Fibroblast of gingiva (primary cell): ENCODE measurements at regions not wholly inside any gene's neighbourhood (a gene's known extent, or its start where the extent isn't known, plus 50 kb on each side); places are given as distances from the start of the nearest gene placed in this dataset.

ENCODE experiments used
- DNase-seq: peaks from one replicate; pipeline ENCODE4 v3.0.0-alpha.2; 2011; ENCODE audit warnings: low read depth

DNA sequence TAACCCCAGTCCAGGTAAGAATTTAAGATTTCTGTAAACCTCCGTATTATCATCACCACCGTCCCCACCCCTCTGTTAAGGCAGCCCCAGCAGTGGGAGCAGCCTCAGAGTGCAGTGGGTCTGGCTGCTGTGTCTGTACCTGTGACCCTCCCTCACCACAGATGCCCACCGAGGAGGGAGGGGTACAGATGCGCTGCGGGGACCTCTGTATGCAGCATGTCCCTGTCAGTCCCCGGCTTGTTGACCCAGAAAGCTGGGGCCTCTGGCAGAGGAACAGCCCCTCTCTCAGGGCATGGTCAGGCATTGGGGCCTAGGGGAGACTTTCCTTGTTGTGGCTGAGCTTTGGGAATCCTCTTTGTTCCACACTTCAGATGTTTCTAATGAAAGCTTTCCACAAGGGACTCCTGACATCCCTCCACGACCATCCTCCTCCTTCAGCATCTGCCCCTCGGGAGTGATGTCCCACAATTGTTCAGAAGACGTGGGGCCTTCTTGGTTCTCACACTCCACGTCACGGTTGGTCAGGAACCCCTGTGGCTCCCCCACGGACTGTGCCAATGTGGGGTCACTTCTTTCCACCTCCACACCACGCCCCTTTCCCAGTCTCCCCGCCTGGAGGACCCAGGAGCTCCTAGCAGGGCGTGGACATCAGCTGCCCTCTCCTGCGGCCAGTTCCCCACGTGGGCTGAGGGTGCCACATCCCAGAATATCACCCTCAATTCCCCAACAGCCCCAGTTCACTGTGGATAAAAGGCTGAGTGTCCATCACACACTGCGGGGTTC is 384.2 kb upstream of the MYT1L start:
- no peak for DNase-seq

DNA sequence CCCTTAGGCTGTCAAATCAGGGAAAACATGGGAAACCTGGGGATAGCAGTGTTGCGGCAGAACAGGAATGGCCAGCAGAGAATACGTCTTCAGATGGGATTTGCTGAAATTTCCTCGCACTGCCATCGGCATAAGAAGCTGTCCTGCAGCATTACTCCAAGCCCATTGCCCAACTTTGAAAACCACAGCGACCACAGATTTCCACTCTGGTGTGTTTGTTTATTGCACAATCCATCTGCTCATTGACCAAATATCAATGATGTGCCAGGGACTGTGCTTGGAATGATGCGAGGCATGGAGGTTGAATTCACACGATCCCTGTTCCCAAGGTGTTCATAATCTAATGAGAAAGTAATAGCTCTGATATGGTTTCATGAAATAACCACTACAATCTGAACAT is 383.3 kb upstream of the MYT1L start:
- DNase-seq: no peak

DNA sequence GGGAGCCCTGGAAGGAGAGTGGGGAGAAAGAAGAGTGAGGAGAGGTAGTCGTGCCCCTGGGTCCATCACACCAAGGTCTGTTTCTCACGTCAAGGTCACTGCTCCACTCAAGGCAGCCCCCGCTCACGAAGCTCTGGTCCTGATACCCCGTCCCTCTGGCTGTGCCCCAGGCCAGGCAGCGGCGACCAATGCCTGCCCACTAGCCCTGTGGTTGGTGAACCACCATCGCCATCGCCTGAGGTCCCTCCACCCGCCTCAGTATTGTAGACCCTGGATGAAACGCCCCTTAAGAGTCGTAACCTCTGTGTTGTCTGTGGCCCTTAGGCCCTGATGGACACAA is 378.3 kb upstream of the MYT1L start:
- no peak for DNase-seq

DNA sequence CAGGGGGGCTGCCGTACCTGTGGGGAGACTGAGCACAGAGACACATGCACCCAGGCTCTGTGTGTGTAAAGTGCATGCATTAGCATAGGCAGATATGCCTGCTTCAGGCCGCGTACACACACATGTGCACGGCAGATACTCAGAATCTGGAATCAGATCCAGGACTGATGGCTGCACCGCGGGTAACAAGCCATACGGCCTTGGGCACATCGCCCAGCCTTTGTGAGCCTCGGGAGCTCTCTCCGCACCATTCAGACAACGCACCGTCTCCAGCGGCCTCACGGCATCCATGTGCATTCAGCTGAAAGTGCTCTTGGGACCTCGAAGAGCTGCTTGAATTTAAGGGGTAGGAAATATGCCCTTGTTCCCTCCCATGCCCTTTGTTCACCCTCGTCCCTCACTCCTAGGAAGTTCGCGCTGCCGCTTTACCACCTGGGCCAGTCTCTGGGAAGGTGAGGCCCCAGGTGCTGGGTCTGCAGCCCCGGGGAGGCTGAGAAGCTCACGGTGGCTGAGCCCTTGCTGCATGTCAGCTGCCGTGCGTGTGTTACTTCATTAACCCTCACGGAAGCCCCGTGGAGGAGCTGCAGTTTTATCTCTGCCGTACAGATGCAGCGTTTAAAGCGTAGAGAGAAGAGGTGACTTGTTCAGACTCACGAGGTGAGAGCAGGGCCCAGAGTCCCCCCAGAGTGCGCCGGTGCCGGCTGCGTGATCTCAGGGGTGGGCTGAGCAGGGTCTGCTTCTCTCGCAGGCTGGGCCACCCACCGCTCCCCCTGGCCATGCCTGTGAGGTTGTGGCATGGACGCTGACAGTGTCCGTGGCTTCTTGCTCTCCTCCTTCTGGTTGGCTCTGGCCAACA is 377.7 kb upstream of the MYT1L start:
- no peak for DNase-seq

DNA sequence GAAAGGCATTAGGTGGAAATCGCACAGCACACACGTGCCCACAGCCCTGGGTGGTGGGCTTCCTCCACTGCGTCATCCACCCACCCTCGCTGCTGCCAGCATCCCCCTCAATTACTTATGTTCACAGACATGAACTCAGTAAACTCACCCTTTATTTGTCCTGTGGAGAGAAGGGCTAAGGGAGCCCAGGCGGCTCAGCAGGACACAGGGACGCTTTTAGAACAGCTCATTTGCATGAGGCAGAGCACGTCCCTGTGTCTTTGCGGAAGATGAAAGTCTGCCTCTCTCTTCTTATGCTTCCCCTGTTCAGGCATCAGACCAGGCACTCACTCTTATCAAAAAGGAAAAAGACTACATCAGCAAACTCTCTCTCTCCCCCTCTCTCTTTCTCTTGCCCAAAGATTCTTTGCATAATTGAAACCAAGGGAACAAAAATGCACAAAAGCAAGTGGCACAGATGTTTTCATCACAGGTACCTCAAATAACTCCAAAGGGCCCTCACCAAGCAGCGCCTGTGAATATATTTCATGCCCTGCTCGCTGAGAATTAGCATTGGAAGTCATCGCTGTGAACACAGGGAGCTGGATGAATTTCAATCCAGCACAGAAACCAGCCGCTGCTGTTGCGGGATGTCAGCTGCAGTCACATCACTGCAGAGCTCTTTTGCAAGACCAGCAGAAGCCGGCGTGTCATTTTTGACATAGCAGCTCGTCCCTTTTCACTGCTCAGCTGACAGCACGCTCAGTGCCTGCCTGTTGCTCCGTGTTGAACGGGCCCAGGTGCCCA is 376.3 kb upstream of the MYT1L start:
- DNase-seq: no peak

DNA sequence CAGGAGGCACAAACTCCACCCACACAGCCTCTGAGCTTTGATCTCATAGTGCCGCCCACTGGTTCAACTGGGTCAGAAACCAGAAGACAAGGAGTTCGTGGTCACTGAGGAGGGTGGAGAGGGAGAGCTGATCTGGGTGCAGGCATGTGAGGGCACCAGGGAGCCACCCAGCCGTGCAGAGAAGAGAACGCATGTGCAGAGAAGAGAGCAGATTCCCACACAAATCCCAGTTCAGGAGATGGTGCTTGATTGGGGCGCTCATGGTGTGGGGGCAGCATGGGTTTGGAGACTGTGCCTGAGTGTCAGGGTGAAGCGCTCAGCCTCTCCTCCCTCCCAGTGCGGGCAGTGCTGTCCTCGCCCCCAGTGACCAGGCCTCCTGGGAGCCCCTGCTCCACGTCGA is 375.2 kb upstream of the MYT1L start:
- no peak for DNase-seq

DNA sequence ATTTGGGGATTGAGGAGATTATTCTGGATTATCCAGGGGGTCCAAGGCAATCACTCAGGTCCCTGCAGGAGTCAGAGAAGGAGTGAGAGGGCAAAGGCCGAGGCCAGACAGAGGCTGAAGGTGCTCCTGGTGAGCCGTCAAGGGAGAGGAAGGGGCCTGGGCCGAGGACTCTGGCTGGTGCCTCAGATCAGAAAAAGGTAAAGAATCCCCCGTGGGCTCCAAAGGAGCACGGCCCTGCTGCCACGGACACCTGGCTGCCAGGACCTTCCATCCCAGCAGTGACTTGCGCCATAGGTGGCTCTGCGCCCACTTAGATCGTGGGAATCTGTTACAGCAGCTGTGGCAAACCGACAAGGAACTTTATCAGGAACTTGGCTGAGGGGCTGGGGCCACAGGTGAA is 374.8 kb upstream of the MYT1L start:
- DNase-seq: no peak

DNA sequence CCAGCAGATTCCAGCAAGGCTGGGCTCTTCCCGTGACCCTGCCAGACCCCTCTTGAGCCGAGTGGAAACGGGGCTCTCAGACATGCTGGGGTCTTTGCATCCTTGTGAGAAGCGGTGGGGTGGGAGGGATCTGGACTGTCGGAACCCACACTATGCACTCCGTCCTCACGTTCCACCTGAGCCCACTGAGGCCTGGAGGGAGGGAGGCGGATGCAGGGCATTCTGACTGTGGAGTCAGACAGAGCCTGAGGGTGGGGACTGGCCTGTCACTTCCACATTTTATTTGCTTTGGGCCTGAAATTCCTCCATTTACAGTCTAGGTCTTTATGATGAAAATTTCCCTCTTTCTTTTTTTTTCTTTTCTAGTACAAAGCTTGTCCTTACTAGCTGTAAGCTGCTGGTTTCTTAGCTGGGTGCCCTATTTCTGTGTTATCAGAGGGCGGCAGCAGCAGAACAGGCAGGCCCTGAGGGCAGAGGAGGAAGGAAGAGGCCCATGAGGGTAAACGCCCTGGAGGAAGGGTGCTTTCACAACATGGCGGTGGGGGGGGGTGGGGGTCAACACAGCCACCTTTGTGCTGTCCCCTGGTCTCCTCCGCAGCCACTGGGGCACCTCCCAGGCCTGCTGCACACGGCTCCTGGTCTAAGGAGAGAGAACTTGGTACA is 373.5 kb upstream of the MYT1L start:
- no peak for DNase-seq

DNA sequence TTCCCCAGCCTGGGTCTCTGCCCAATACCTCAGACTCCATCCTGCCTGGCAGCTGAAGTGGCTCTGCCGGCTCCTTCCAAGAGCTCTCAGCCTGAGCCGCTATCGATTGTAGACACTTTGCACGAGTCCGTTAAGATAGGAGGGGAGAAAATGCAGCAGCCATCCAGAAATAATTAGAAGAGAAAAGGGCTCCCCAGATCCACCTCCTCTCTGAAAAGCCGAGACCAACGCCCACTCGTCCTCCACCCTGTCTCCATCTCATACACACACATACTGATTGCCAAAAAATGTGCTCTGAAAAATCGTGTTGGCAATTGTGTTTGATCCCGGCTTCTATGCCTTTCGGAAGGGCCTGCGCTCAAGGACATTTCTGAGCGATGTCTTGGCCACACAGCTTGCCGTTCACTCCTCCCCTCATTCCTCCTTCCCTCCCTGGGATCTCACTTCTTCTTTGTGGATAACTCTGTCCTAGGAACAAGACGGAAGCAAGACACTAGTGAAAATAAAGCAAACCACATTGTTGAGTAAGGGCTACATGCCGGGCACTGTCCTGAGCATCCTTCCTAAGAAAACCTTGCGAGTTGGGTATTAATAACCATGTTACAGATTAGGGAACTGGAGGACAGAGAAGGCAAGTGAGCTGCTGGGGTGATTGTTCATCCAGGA is 372.8 kb upstream of the MYT1L start:
- DNase-seq: no peak

DNA sequence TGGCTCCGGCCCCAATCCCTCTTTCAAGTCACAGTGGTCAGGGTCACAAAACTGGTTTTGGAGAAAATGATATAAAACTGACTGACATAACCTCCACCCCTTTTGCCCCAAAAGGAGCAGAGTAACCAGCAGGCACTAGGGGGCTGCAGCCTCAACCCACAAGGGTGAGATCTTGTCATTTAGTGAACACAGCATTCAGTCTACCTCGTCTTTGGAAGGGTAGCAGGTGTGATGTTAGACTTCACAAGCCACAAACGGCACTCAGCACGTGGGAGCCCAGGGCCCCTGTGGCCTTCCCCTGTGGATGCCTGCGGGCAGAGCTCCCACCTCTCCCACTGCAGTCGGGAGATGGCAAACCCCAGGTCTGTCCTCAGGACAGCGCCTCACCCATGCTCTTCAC is 372.1 kb upstream of the MYT1L start:
- DNase-seq: no peak

DNA sequence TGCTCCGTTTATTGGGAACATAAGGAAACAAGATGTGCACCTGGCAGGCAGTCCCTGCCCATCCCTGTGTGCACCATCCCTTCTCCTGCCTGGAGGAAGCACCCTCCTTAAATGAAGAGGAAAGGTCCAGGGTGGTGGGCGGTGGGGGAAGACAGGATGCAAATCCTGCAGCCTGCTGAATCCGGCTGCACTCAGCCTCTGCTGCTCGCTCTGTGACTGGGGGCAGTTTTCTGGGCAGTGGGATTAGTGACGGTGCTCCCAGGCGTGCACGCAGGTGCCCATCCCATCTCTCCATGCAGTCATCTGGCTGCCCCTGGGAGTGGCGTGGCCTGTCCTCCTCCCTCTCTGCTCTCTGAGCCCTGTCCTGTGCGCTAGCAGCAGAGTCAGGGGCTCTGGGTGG is 371.3 kb upstream of the MYT1L start:
- DNase-seq: no peak

DNA sequence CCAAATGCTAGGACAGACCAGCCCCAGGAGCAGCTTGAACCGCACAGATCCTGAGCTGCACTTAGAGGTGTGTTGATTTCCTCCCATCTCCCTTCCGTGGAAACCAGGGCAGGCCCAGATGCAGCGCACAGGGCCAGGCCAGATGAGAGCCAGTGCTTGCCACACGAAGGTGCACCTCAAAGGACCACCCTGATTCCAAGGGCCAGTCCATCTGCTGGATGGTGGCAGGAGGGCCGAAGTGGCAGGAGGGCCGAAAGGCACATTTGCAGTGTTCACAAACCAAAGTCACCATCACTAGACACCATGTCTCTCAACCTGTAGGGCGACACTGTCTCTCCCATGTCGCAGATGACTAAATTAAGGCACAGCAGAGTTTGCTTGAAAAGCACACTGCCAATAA is 370.7 kb upstream of the MYT1L start:
- no peak for DNase-seq

DNA sequence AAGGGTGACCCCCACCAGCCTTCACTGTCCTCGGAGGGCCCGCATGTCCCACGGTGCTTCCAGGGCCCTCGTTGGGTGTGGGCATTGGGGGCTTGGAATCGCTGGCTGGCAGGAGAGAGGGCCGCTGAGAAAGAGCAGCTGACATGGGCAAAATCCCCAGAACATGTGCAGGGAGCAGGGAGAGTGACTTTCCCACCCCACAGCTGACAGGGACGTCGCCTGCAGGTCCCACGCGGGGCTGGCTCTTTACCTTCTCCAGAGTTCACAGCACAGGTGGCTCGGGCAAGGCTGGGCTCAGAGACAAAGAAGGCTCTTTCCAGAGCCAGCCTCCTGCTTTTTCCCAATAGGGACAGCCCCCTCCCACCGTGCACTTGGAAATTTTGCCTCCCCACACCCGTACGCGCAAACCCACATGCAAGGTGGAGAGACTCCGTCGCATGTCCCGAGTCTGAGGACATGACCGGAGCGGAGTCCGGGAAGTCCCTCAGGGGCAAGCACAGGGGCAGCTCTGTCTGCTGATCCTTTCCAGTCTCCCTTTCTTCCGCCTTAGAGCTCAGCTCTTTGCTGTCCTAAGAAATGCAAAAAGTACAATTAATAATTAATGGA is 370.2 kb upstream of the MYT1L start:
- no peak for DNase-seq

DNA sequence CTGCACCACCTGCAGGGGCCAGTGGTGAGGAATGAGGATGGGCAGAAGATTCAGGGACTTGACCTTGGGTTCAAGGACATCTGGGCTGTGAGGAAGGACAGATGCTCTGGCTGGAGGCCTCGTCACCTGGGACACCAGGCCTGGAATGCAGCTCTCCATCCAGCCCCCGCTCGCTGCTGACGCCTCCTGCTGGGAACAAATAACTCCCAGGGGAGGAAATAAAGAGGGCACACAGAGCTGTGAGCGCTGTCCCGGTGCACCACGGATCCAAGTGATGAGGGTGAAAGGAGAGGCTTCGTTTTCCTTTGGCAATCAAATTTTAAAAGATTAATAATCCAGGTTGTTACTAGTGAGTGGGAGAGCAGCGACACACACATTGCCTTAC is 368.0 kb upstream of the MYT1L start:
- DNase-seq: no peak

DNA sequence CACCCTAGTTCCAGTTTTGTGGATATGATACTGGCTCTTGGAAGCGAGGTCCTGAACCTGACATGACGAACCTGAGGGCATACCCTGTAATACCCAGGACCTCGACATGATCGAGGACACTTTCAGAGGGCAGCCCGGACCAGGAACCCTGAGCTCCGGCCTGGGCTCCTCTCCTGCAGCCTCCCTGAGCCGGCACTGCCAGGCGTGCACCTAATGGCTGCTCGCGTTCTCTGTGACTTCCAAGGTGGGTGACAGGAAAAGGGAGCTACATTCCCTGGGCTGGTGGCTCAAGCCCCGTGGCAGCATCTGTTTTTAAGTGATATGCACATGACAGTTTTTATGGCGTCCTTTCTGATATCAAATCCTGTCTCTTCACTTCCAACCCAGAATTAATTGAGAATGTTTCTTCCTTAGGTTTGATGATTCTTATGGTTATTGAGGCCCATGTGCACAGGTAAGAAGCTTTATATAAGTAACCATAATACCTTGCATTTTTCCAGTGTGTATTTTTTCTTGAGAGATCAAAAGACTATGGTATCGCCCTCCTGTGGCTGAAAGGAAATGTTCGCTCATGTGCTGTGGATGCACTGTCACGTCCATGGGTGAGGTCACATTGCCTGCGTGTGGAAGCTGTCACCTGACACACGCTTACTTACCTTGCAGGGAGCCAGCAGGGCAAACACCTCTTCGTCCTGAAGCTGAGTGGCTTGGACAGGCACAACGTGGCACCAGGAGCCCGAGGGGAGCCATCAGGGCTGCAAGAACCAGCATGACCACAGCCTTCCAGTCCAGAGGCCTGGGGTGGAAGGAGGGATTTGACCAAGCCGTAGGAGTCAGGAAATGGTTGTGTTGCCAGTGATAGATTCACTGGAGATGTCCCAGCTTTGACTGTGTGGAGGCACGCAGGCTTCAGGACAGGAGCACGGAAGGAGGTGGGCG is 367.4 kb upstream of the MYT1L start:
- DNase-seq: no peak

DNA sequence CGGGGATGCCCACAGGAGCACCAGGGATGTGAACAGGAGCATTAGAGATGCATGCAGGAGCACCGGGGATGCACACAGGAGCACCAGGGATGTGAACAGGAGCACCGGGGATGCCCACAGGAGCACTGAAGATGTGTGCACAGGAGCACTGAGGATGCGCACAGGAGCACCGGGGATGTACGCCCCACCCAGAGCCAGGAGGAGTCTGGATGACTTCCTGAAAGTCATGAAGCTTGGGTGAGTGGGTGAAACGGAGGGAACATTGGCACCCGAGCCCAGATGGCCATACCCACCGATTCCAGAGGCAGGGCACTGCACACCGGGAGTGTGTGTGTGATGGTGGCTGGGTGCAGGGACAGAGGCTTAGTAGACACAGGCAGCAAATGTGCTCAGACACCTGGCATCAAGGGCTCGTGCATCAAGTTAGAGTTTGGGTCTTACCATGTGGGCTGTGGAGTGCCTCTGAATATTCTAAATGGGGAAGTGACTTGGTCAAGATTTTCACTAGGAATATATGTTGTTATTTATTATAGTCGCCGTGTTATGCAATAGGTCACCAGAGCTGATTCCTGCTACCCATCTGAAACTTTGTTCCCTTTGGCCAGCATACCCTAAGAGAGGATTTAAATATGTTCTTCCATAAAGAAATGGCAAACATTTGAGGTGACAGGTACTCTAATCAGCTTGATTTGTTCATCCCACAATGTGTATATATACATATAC is 365.8 kb upstream of the MYT1L start:
- no peak for DNase-seq

DNA sequence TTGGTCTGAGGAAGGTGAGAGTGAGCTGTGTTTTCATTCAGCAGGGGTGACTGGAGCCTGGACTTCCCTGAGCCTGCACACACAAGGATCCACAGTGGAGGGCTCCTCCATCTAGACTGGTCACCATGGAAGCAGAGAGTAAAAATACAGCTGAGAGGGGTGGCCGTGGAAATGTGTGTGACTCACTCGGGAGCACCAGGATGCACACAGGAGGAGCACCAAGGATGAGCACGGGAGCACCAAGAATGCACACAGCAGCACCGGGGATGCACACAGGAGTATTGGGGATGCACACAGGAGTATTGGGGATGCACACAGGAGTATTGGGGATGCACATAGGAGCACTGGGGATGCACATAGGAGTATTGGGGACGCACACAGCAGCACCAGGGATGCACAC is 365.2 kb upstream of the MYT1L start:
- DNase-seq: no peak

DNA sequence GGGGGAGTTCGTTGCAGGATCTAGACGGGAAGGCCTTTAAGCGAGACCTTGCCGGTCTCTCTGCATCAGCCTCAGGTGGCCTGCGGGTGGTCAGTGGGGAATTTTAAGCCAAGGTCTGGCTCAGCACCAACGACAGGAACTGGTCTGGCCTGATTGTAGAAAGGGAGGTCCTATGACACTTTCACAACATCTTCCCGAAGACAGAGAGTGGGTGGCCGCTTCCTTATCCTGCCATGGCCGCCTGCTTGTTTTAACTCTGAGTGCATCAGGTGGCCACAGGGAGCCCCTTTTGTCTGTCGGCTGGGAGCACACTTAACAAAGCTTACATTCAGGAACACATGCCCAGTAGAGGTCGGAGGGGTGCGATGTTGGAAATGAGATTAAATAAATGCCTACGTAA is 363.7 kb upstream of the MYT1L start:
- DNase-seq: no peak

DNA sequence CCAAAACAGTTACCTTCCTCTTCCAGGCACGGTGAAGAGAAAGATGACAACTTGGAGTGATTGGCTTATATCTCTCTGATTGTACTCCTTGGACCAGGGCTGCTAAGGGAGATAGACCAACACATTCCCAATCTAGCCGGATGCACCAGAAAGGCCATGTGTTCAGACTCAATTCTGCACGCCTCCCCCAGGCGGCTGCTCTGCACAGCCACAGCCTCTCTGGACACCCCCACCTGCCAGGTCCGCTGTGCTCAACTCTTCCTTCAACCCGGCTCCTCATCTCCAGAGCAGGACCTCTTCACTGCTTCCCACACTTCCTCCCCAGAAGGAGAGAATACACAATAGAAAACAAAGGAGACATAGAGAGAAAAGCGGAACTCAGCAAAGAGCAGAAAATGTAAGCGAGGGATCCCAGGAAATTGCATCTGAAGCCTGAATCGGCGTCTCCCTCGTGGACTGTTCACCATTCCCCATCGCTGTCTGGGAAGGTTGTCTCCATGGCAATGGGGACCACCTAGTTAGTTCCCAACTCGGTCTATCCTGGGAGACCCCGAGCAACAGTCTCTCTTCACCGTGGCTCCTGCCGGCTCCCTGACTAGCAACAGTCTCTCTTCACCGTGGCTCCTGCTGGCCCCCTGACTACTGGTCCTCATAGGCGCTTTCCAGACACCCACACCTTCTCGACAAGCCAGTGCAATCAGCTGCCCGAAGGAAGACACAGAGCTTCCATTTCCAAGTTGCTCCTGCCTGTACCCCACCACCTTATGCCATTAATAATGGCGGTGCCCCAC is 361.7 kb upstream of the MYT1L start:
- no peak for DNase-seq
